ENCODE measurements at regions not wholly inside any gene's neighbourhood (a gene's known extent, or its start where the extent isn't known, plus 50 kb on each side); places are given as distances from the start of the nearest gene placed in this dataset.

DNA sequence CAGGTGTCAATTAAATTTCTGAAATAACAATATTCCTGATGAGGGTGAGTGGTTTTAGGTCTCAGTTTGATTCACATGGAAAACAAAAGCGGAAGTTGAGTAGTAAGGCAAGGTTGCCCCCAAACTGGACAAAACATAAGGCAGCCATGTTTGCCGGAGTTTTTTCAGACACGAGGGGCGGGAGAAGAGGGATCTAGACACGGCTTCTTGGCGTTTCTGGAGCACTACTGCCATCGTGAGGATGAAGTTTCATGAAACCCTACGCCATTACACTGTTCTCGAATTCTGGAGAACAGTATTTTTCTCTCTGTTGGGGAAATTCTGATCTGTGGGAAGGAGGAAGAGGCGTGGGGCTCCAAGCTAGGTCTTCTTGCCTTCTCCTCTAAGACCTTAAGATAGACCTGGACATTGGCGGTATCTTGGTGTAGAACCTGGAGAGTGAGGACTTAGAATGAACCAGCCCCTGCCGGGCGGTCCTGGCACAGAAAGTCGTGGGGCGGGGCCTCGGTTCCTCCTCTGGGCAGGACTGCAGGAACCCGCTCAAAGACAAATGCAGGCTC, 160.3 kb downstream of the OR13H1 start:
- DNase-seq, result no peak

DNA sequence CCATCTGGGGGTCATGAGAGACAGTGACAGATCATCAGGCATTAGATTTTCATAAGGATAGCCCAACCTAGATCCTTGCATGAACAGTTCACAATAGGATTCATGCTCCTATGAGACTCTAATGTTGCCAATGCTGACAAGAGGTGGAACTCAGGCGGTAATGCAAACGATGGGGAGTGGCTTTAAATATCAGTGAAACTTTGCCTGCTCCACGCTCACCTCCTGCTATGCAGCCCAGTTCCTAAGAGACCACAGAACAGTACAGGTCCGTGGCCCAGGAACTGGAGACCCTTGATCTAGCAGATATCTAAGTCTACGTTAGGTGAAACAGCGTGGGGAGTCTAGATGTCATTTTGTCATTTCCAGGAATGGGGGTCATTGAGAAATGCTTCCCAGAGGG, 165.7 kb downstream of the OR13H1 start:
- DNase-seq, result no peak

GRCh38 chrX:131711478-131711867, 167.6 kb downstream of the OR13H1 start:
- DNase-seq, result no peak

DNA sequence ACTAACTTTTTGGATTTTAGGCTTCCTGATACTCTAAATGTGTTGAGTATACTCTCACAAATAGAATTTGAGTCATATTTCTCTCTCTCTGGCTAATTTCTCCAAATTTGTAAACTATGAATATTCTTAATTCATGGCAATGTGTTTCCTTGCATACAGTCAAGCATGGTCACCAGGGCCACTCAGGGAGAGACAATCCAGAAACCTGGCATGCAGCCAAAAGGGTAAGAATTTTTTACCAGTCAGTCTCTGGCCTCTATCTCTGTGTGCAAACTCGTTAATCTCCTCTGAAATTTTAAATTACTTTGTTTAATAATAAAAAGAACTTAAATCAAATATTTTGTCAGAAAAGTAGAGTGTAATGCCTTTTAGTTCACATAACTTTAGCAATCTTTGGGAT, 179.8 kb downstream of the OR13H1 start:
- no peak for DNase-seq

GRCh38 chrX:131724292-131724691, 180.4 kb downstream of the OR13H1 start:
- DNase-seq, result no peak

GRCh38 chrX:131725001-131725654, 181.3 kb downstream of the OR13H1 start:
- DNase-seq, result no peak

GRCh38 chrX:131727778-131728177, 183.9 kb downstream of the OR13H1 start:
- DNase-seq, result no peak

- no peak for DNase-seq
Observed at GRCh38 chrX:131728295-131729145, 184.6 kb downstream of the OR13H1 start.

GRCh38 chrX:131729295-131729694, 185.4 kb downstream of the OR13H1 start:
- DNase-seq, result no peak

DNA sequence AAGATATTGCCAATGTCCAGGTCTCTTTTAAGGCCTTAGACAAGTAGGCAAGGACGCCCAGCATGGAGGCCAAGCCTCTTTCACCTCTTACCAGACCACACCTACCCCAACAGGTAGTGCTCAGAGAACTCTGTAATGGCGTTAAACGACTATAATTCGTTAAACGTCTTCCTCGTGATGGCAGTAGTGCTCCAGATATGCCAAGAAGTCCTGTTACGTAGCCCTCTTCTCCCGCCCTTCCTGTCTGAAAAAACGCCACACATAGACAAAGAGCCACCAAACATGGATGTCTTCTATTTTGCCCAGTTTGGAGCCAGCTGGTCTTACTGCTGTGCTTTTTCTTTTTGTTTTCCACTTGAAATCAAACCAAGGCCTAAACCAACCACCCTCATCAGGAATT, 190.7 kb downstream of the OR13H1 start:
- DNase-seq, result no peak

DNA sequence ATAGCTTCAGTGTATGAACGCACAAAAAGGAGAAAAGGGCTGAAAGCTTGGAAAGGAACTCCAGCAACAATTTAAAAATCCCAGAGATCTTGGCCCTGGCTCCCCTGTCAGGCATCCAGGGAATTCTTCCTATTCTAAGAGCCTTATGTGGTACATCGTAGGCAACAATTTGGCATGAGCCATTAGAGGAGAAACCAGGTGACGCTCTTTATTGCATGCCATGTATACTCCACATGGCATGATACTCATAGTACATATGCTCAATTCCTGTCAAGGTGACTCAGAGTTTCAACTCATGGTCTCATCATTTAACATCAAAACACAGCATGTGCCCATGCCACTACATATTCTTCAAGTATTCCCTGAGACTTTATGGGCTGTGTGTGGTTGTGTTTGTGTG, 191.3 kb downstream of the OR13H1 start:
- DNase-seq, result no peak

- no peak for DNase-seq
Observed at GRCh38 chrX:131739823-131740222, 195.9 kb downstream of the OR13H1 start.

- no peak for DNase-seq
Observed at GRCh38 chrX:131741103-131741581, 197.3 kb downstream of the OR13H1 start.

DNA sequence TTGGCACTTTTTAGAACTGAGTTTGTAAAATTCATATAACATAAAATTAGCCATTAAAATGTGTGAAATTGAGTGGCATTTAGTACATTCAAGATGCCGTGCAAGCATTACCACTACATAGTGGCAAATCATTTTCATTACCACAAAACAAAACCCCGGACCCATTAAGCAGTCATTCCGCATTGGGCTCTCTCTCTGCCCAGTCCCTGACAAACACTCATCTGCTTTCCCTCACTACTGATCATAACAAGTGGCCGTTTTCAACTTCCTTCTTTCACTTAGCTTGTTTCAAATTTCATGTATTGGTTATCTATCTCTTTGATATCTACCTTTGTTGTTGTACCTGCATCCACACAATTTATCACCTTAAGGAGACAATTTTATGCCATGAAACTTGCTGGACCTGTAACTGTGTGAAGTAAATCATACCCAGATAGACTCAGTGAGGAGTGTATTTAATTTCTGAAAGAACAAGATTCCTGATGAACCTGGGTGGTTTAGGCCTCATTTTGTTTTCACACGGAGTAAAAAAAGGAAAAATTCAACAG, 202.1 kb downstream of the OR13H1 start:
- no peak for DNase-seq

- DNase-seq, result no peak
Observed at GRCh38 chrX:131746491-131746968, 202.7 kb downstream of the OR13H1 start.

DNA sequence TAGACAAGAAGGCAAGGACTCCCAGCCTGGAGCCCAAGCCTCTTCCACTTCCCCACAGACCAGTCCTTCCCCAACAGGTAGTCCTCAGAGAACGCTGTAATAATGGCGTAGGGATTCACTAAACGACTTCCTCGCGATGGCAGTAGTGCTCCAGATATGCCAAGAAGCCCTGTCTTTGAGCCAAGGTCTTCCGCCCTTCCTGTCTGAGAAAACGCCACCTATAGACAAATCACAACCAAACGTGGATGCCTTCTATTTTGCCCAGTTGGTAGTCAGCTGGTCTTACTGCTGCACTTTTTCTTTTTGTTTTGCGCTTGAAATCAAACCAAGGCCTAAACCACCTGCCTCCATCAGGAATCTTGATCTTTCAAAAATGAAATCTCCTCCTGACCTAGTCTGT, 203.3 kb downstream of the OR13H1 start:
- no peak for DNase-seq

- DNase-seq, result no peak
Observed at GRCh38 chrX:131752493-131753198, 208.8 kb downstream of the OR13H1 start.

DNA sequence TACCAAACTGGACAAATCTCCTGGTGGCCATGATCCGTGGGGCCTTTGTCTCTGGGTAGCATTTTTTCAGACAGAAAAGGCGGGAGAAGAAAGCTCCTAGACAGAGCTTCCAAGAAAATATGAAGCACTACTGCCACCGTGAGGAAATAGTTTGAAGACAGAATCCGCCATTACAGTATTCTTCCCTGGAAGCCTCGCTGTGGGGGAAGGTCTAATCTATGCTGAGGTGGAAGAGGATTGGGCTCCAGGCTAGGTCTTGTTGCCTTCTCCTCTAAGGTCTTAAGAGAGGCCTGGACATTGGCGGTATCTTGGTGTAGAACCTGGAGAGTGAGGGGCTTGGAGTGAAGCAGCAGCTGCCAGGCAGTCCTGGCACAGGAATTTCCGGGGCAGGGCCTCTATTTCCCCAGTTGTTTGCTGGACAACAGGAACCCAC, 218.9 kb downstream of the OR13H1 start:
- no peak for DNase-seq

DNA sequence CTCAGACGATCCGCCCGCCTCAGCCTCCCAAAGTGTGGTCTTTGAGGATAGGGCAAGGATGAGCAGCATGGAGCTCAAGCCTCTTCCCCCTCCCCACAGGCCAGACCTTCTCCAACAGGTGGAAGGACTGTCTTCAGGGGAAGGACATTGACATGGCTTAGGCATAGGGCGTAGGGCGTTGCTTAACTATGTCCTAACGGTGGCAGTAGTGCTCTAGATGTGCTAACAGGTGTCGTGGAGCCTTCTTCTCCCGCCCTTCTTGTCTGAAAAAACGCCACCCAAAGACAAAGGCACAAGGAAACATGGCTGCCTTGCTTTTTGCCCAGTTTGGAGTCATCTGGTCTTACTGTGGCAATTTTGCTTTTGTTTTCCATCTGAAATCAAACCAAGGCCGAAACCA, 219.8 kb downstream of the OR13H1 start:
- no peak for DNase-seq

- no peak for DNase-seq
Observed at GRCh38 chrX:131764216-131764615, 220.3 kb downstream of the OR13H1 start.

- no peak for DNase-seq
Observed at GRCh38 chrX:131778269-131779218, 234.7 kb downstream of the OR13H1 start.

DNA sequence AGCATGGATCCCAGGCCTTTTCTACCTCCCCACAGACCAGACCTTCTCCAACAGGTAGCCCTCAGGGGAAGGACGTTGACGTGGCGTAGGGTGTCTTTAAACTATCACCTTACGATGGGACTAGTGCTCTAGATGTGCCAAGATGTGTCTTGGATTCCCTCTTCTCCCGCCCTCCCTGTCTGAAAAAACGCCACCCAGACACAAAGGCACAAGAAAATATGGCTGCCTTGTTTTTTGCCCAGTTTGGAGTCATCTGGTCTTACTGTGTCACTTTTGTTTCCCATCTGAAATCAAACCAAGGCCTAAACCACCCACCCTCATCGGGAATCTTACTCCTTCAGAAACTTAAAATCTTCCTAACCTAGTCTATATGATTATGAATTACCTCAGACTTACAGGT, 235.4 kb downstream of the OR13H1 start:
- no peak for DNase-seq
